ENCODE measurements at regions not wholly inside any gene's neighbourhood (a gene's known extent, or its start where the extent isn't known, plus 50 kb on each side); places are given as distances from the start of the nearest gene placed in this dataset.
"Not testable (repeated sequence)": the region's sequence is repeated elsewhere in the genome, so short reads cannot be mapped to it uniquely, and the experiment has no call there.

GRCh38 chr5:12660279-12661107 is 756.2 kb upstream of the CTNND2 start:
- intact Hi-C loops (cut with DNase I); ATAC-seq: not testable (repeated sequence)
- peak; percentile 30 for DNase-seq (ENCODE audit: missing footprints)

GRCh38 chr5:12659686-12660085 is 755.4 kb upstream of the CTNND2 start:
- ATAC-seq (no peak), DNase-seq (ENCODE audit: missing footprints) (no peak)
- intact Hi-C loops (cut with DNase I), result no loop called here

- ATAC-seq (no peak), DNase-seq (ENCODE audit: missing footprints) (no peak)
- intact Hi-C loops (cut with DNase I), result no loop called here
Measured at GRCh38 chr5:12658871-12659446, 754.7 kb upstream of the CTNND2 start.

GRCh38 chr5:12657914-12658474 is 753.7 kb upstream of the CTNND2 start:
- intact Hi-C loops (cut with DNase I), result not testable (repeated sequence)

GRCh38 chr5:12655675-12656074 is 751.4 kb upstream of the CTNND2 start:
- intact Hi-C loops (cut with DNase I), result no loop called here
- ATAC-seq (no peak), DNase-seq (ENCODE audit: missing footprints) (no peak)

More at GRCh38 chr5:12657914-12658474, 753.7 kb upstream of the CTNND2 start:
- not testable (repeated sequence) for ATAC-seq; DNase-seq (ENCODE audit: missing footprints)

GRCh38 chr5:12652201-12652600 is 748.0 kb upstream of the CTNND2 start:
- ATAC-seq (no peak), DNase-seq (ENCODE audit: missing footprints) (no peak)
- intact Hi-C loops (cut with DNase I), result no loop called here

- ATAC-seq (no peak), DNase-seq (ENCODE audit: missing footprints) (no peak)
- intact Hi-C loops (cut with DNase I), result no loop called here
Measured at GRCh38 chr5:12648558-12648957, 744.3 kb upstream of the CTNND2 start.

GRCh38 chr5:12647613-12648012 is 743.4 kb upstream of the CTNND2 start:
- DNase-seq (ENCODE audit: missing footprints) (no peak), ATAC-seq (no peak)
- intact Hi-C loops (cut with DNase I), result no loop called here

GRCh38 chr5:12645582-12645981 is 741.3 kb upstream of the CTNND2 start:
- ATAC-seq (no peak), DNase-seq (ENCODE audit: missing footprints) (no peak)
- intact Hi-C loops (cut with DNase I), result no loop called here

- ATAC-seq (no peak), DNase-seq (ENCODE audit: missing footprints) (no peak)
- intact Hi-C loops (cut with DNase I), result no loop called here
Measured at GRCh38 chr5:12636209-12636608, 732.0 kb upstream of the CTNND2 start.

- intact Hi-C loops (cut with DNase I), result no loop called here
- ATAC-seq (no peak), DNase-seq (ENCODE audit: missing footprints) (no peak)
Measured at GRCh38 chr5:12626556-12626955, 722.3 kb upstream of the CTNND2 start.

GRCh38 chr5:12625667-12626263 is 721.5 kb upstream of the CTNND2 start:
- DNase-seq (ENCODE audit: missing footprints) (no peak), ATAC-seq (no peak)
- intact Hi-C loops (cut with DNase I), result no loop called here

- intact Hi-C loops (cut with DNase I), result no loop called here
- no peak for ATAC-seq
- no peak for DNase-seq (ENCODE audit: missing footprints)
Measured at GRCh38 chr5:12624776-12625560, 720.7 kb upstream of the CTNND2 start.

- ATAC-seq, result no peak
- DNase-seq (ENCODE audit: missing footprints), result no peak
- intact Hi-C loops (cut with DNase I), result no loop called here
Measured at GRCh38 chr5:12623408-12623807, 719.2 kb upstream of the CTNND2 start.

GRCh38 chr5:12616093-12616492 is 711.8 kb upstream of the CTNND2 start:
- DNase-seq (ENCODE audit: missing footprints) (no peak), ATAC-seq (no peak)
- intact Hi-C loops (cut with DNase I), result no loop called here

GRCh38 chr5:12615141-12615820 is 711.0 kb upstream of the CTNND2 start:
- DNase-seq (ENCODE audit: missing footprints) (no peak), ATAC-seq (no peak)
- intact Hi-C loops (cut with DNase I), result no loop called here

GRCh38 chr5:12614608-12615007 is 710.4 kb upstream of the CTNND2 start:
- intact Hi-C loops (cut with DNase I), result no loop called here
- no peak for ATAC-seq
- no peak for DNase-seq (ENCODE audit: missing footprints)

GRCh38 chr5:12611132-12611531 is 706.9 kb upstream of the CTNND2 start:
- DNase-seq (ENCODE audit: missing footprints), result no peak
- intact Hi-C loops (cut with DNase I), result no loop called here
- ATAC-seq, result no peak
